ENCODE measurements at regions not wholly inside any gene's neighbourhood (a gene's known extent, or its start where the extent isn't known, plus 50 kb on each side); places are given as distances from the start of the nearest gene placed in this dataset.

DNA sequence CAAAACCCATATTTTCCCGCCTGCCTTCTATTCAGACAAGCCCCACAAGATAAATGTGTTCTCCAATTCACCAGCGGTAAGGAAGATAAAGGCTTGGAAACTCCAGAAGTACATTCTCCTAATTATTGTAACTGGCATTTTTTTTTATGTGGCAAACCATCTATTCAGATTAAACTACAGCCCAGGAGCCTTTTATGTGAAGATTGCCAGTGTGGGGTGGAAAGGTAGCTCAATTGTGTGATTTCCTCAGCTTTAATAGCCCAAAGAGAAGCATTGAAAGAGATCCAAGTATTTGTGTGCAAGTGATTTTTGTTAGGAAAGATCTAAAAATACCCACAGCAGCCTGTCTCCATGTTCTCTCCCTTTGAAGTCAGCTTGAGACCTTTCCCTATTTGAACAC lies 451.4 kb upstream of the CCL2 start:
- ChIA-PET CTCF (no interaction called here), POLR2A (no interaction called here)
- H3K36me3 ChIP-seq (ENCODE audit: control insufficient read depth, insufficient read depth, low read length), result no peaks in the 10 kb centered on the region
- DNase-seq (ENCODE audit: low read depth), result no peak
- no peaks in the 10 kb centered on the region for H3K27me3 ChIP-seq (ENCODE audit: control insufficient read depth, insufficient read depth, low read length)
- no peak for TF ChIP-seq CTCF (IDR thresholded peaks at IDR 0.05; ENCODE audit: insufficient read depth, low read depth, low read length)
- H3K4me3 ChIP-seq (ENCODE audit: low read depth, low read length), result no peak overlapping the region

DNA sequence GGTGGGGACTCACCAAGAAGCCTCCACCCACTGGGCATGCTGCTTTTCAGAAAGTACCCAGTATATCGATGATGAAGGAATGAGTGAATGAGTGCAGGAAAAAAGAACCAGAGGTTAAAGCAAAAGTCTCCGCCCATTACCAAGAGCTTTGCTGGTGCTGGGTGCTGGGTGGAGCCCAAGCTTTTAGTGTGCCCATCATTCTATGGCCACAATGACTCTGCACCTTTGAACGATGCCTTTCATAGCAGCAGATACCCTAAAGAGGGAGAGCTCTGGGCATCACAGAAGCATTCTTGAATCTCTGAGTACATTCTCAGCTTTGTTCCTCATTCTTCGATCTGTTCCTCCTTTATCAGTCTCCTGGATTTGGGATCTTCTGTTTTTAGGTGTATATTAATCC lies 450.7 kb upstream of the CCL2 start:
- no peak for TF ChIP-seq CTCF (IDR thresholded peaks at IDR 0.05; ENCODE audit: insufficient read depth, low read depth, low read length)
- POLR2A ChIA-PET, result no interaction called here
- no peak for DNase-seq (ENCODE audit: low read depth)
- H3K36me3 ChIP-seq (ENCODE audit: control insufficient read depth, insufficient read depth, low read length), result no peaks in the 10 kb centered on the region
- no peaks in the 10 kb centered on the region for H3K27me3 ChIP-seq (ENCODE audit: control insufficient read depth, insufficient read depth, low read length)
- CTCF ChIA-PET, result interaction anchor here (0.6 to 1.1 kb wide), 2 partner anchors 25 to 220 kb away, joined by 3 read pairs; no protein-coding TSS in a partner anchor
- H3K4me3 ChIP-seq (ENCODE audit: low read depth, low read length), result no peak overlapping the region

DNA sequence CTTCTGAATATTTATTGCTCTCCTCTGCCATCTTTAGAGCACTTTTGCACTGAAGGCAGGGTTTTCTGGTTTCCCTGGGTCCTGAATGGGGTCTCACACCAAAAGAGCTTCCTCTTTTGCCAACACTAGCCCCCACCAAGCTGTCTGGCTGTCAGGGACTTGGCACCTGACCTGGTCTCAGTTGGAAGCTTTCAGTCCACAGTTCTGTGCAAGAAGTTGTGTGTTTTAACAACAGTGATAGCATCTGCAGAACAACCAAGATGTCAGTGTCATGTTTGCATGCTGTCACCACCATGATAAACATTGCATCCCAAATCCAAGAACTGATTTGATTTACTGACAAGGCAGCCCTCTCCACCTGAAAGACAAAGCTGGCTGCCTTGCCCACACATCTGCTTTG lies 448.5 kb upstream of the CCL2 start:
- no peak for TF ChIP-seq CTCF (IDR thresholded peaks at IDR 0.05; ENCODE audit: insufficient read depth, low read depth, low read length)
- Histone ChIP-seq H3K36me3 (ENCODE audit: control insufficient read depth, insufficient read depth, low read length) (no peaks in the 10 kb centered on the region), H3K27me3 (ENCODE audit: control insufficient read depth, insufficient read depth, low read length) (no peaks in the 10 kb centered on the region), H3K4me3 (ENCODE audit: low read depth, low read length) (no peak overlapping the region)
- DNase-seq (ENCODE audit: low read depth), result no peak
- CTCF ChIA-PET, result no interaction called here
- POLR2A ChIA-PET, result no interaction called here

GRCh38 chr17:33809748-33810147 lies 445.3 kb upstream of the CCL2 start:
- Histone ChIP-seq H3K36me3 (ENCODE audit: control insufficient read depth, insufficient read depth, low read length) (no peaks in the 10 kb centered on the region), H3K4me3 (ENCODE audit: low read depth, low read length) (no peak overlapping the region), H3K27me3 (ENCODE audit: control insufficient read depth, insufficient read depth, low read length) (no peaks in the 10 kb centered on the region)
- POLR2A ChIA-PET, result no interaction called here
- CTCF ChIA-PET, result no interaction called here
- TF ChIP-seq CTCF (IDR thresholded peaks at IDR 0.05; ENCODE audit: insufficient read depth, low read depth, low read length), result no peak
- DNase-seq (ENCODE audit: low read depth), result no peak

- no peaks in the 10 kb centered on the region for H3K36me3 ChIP-seq (ENCODE audit: control insufficient read depth, insufficient read depth, low read length)
- CTCF ChIA-PET, result interaction anchor here (0.5 kb wide), 1 partner anchor 25 kb away, joined by 3 read pairs; no protein-coding TSS in a partner anchor
- POLR2A ChIA-PET, result no interaction called here
- no peak overlapping the region for H3K4me3 ChIP-seq (ENCODE audit: low read depth, low read length)
- no peak for DNase-seq (ENCODE audit: low read depth)
- no peaks in the 10 kb centered on the region for H3K27me3 ChIP-seq (ENCODE audit: control insufficient read depth, insufficient read depth, low read length)
- TF ChIP-seq CTCF (IDR thresholded peaks at IDR 0.05; ENCODE audit: insufficient read depth, low read depth, low read length), result no peak
Observed at GRCh38 chr17:33811004-33811760, 443.9 kb upstream of the CCL2 start.
